ENCODE measurements at regions not wholly inside any gene's neighbourhood (a gene's known extent, or its start where the extent isn't known, plus 50 kb on each side); places are given as distances from the start of the nearest gene placed in this dataset. TPM values are rescaled to one million over a fixed set of nuclear protein-coding genes. Genes with fewer than 3 reads are reported as not detected.

GRCh38 chr12:23473071-23473470 is 476.4 kb downstream of the SOX5 start (continued):
- TF ChIP-seq, protein P1, sequence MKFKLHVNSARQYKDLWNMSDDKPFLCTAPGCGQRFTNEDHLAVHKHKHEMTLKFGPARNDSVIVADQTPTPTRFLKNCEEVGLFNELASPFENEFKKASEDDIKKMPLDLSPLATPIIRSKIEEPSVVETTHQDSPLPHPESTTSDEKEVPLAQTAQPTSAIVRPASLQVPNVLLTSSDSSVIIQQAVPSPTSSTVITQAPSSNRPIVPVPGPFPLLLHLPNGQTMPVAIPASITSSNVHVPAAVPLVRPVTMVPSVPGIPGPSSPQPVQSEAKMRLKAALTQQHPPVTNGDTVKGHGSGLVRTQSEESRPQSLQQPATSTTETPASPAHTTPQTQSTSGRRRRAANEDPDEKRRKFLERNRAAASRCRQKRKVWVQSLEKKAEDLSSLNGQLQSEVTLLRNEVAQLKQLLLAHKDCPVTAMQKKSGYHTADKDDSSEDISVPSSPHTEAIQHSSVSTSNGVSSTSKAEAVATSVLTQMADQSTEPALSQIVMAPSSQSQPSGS (IDR thresholded peaks at IDR 0.05; ENCODE audit: low read length) = no peak
- no peak for TF ChIP-seq SRF (IDR thresholded peaks at IDR 0.05; ENCODE audit: low read depth in 2 of 2, low read length in 2 of 2)
- no peak for TF ChIP-seq STAT1 (conservative IDR thresholded peaks at IDR 0.05)

DNA sequence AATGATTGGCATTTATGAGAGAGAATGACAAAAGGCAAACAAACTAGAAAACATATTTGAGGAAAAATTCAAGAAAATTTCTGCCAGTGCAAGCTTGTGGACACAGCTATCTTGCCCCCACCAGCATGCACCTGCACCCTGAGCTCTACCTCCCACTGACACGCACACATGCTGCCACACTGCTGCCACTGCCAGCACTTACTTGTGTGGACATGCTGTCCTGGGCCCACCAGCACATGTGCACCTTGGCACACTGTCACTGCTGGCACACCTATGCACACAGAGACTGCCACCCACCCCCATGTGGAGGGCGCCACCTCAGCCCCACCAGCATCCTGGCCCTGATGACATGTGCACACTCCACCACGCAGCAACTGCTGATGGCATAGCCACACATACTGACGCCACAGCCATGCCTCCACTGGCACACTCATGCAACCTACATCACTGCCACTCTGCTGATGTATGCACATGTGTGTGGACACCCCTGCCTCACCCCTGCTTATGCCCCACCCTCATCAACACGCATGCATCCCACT is 475.0 kb downstream of the SOX5 start:
- DNase-seq (ENCODE audit: low read depth, low spot score) (no peak), ATAC-seq (no peak), FAIRE-seq (no peak)
- intact Hi-C loops (cut with micrococcal nuclease; ENCODE audit: unreplicated experiment) (no loop called here), in situ Hi-C loops (cut with MboI) (no loop called here)
- Histone ChIP-seq H3K4me2 (ENCODE audit: control insufficient read depth, insufficient read depth) (no peak overlapping the region), H3K4me3 (no peak overlapping the region), H3K9ac (ENCODE audit: control insufficient read depth, insufficient read depth, low read length) (no peak overlapping the region), H3K27ac (ENCODE audit: control insufficient read depth, insufficient read depth) (no peak overlapping the region), H3K79me2 (ENCODE audit: control insufficient read depth, insufficient read depth, low read length) (no peaks in the 10 kb centered on the region), H2AFZ (ENCODE audit: control insufficient read depth, low read depth, low read length) (no peak overlapping the region), H3K27me3 (replicated peaks in 1 of 2; ENCODE audit: control insufficient read depth in 2 of 2, insufficient read depth in 2 of 2, low read length in 1 of 2) (no peaks in the 10 kb centered on the region), H3K4me1 (ENCODE audit: control insufficient read depth, insufficient read depth, low read length) (no peaks in the 10 kb centered on the region), H3K9me3 (replicated peaks; ENCODE audit: control insufficient read depth, insufficient read depth, low read length) (no peaks in the 10 kb centered on the region), H3K36me3 (ENCODE audit: control insufficient read depth in 2 of 2, insufficient read depth in 2 of 2, low read length in 1 of 2) (no peaks in the 10 kb centered on the region), H4K20me1 (ENCODE audit: control insufficient read depth, insufficient read depth) (no peaks in the 10 kb centered on the region)
- no TSS peak for BruUV-seq (replicated peaks)
- ChIA-PET POLR2A (no interaction called here), CTCF (no interaction called here), RAD21 (ENCODE audit: unreplicated experiment) (interaction anchor here (0.6 kb wide), 1 partner anchor 57 kb away, joined by 3 read pairs; no protein-coding TSS in a partner anchor), SMC1A (ENCODE audit: uncharacterized antibody, unreplicated experiment) (interaction anchor here (1.3 kb wide), 1 partner anchor 10 kb away, joined by 4 read pairs; no protein-coding TSS in a partner anchor)
- 47% methylated on average over 5 of the region's 5 CpGs for WGBS (ENCODE audit: insufficient coverage, insufficient replicate concordance, low lambda C conversion rate, missing lambda C conversion rate)
- TF ChIP-seq NBN (IDR thresholded peaks at IDR 0.05) (no peak), STAT1 (conservative IDR thresholded peaks at IDR 0.05) (no peak), SMARCA5 (IDR thresholded peaks at IDR 0.05) (no peak), NFYB (IDR thresholded peaks at IDR 0.05; ENCODE audit: insufficient read depth, low read depth, low read length) (no peak), PBX3 (IDR thresholded peaks at IDR 0.05; ENCODE audit: insufficient replicate concordance, low read depth, low read length) (no peak)
- TF ChIP-seq, protein P2, sequence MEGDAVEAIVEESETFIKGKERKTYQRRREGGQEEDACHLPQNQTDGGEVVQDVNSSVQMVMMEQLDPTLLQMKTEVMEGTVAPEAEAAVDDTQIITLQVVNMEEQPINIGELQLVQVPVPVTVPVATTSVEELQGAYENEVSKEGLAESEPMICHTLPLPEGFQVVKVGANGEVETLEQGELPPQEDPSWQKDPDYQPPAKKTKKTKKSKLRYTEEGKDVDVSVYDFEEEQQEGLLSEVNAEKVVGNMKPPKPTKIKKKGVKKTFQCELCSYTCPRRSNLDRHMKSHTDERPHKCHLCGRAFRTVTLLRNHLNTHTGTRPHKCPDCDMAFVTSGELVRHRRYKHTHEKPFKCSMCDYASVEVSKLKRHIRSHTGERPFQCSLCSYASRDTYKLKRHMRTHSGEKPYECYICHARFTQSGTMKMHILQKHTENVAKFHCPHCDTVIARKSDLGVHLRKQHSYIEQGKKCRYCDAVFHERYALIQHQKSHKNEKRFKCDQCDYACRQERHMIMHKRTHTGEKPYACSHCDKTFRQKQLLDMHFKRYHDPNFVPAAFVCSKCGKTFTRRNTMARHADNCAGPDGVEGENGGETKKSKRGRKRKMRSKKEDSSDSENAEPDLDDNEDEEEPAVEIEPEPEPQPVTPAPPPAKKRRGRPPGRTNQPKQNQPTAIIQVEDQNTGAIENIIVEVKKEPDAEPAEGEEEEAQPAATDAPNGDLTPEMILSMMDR (IDR thresholded peaks at IDR 0.05 in 2 of 3, conservative IDR thresholded peaks at IDR 0.05 in 1 of 3; ENCODE audit: control insufficient read depth in 2 of 3, extremely low read depth in 1 of 3, insufficient read depth in 1 of 3, low read depth in 3 of 3, low read length in 3 of 3) = no peak

Small RNA genes lying in the stretch of these regions (small RNA-seq; reads per million reads assigned to genes)
- gene AC087258.2 = not detected
